ENCODE measurements at regions not wholly inside any gene's neighbourhood (a gene's known extent, or its start where the extent isn't known, plus 50 kb on each side); places are given as distances from the start of the nearest gene placed in this dataset.

- H3K36me3 Mint-ChIP-seq (ENCODE audit: insufficient read depth, unreplicated experiment) = no peaks in the 10 kb centered on the region
- no peaks in the 10 kb centered on the region for H3K9me3 ChIP-seq
- no peaks in the 10 kb centered on the region for H3K27me3 Mint-ChIP-seq (ENCODE audit: insufficient read depth, unreplicated experiment)
- ChIA-PET POLR2A (no interaction called here), CTCF (no interaction called here)
- no peaks in the 10 kb centered on the region for H3K4me1 ChIP-seq
- TF ChIP-seq, protein P1, sequence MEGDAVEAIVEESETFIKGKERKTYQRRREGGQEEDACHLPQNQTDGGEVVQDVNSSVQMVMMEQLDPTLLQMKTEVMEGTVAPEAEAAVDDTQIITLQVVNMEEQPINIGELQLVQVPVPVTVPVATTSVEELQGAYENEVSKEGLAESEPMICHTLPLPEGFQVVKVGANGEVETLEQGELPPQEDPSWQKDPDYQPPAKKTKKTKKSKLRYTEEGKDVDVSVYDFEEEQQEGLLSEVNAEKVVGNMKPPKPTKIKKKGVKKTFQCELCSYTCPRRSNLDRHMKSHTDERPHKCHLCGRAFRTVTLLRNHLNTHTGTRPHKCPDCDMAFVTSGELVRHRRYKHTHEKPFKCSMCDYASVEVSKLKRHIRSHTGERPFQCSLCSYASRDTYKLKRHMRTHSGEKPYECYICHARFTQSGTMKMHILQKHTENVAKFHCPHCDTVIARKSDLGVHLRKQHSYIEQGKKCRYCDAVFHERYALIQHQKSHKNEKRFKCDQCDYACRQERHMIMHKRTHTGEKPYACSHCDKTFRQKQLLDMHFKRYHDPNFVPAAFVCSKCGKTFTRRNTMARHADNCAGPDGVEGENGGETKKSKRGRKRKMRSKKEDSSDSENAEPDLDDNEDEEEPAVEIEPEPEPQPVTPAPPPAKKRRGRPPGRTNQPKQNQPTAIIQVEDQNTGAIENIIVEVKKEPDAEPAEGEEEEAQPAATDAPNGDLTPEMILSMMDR (IDR thresholded peaks at IDR 0.05; ENCODE audit: insufficient read depth in 1 of 2, low read depth in 1 of 2, low read length in 1 of 2, severe bottlenecking in 1 of 2, unreplicated experiment in 1 of 2) = no peak
- no peak overlapping the region for H3K4me3 Mint-ChIP-seq (ENCODE audit: unreplicated experiment)
- DNase-seq = no peak
- no TSS peak for BruUV-seq (replicated peaks)
- H3K4me1 Mint-ChIP-seq (ENCODE audit: low read depth, unreplicated experiment) = no peaks in the 10 kb centered on the region
- no peaks in the 10 kb centered on the region for H3K36me3 ChIP-seq (ENCODE audit: control insufficient read depth, insufficient read depth, low read length)
- H3K27ac Mint-ChIP-seq (ENCODE audit: unreplicated experiment) = no peak overlapping the region
- no peaks in the 10 kb centered on the region for H3K27me3 ChIP-seq (replicated peaks; ENCODE audit: control insufficient read depth, insufficient read depth, low read length)
- H3K4me3 ChIP-seq (ENCODE audit: low read depth, low read length) = no peak overlapping the region
- intact Hi-C loops (cut with micrococcal nuclease; ENCODE audit: unreplicated experiment) = no loop called here
- peaks cover 14% of the 10 kb centered on the region for H3K9me3 Mint-ChIP-seq (ENCODE audit: unreplicated experiment)
Measured at GRCh38 chr3:18652781-18653180, 227.6 kb upstream of the SATB1 start.

GRCh38 chr3:18650731-18651130 is 225.6 kb upstream of the SATB1 start:
- no peak overlapping the region for H3K4me3 Mint-ChIP-seq (ENCODE audit: unreplicated experiment)
- no peaks in the 10 kb centered on the region for H3K4me1 ChIP-seq
- intact Hi-C loops (cut with micrococcal nuclease; ENCODE audit: unreplicated experiment) = no loop called here
- no peak for DNase-seq
- ChIA-PET CTCF (no interaction called here), POLR2A (no interaction called here)
- H3K9me3 Mint-ChIP-seq (ENCODE audit: unreplicated experiment) = peaks cover 14% of the 10 kb centered on the region
- no peaks in the 10 kb centered on the region for H3K27me3 ChIP-seq (replicated peaks; ENCODE audit: control insufficient read depth, insufficient read depth, low read length)
- H3K36me3 ChIP-seq (ENCODE audit: control insufficient read depth, insufficient read depth, low read length) = no peaks in the 10 kb centered on the region
- H3K27ac Mint-ChIP-seq (ENCODE audit: unreplicated experiment) = no peak overlapping the region
- no peaks in the 10 kb centered on the region for H3K36me3 Mint-ChIP-seq (ENCODE audit: insufficient read depth, unreplicated experiment)
- BruUV-seq (replicated peaks) = no TSS peak
- H3K27me3 Mint-ChIP-seq (ENCODE audit: insufficient read depth, unreplicated experiment) = no peaks in the 10 kb centered on the region
- H3K4me3 ChIP-seq (ENCODE audit: low read depth, low read length) = no peak overlapping the region
- no peaks in the 10 kb centered on the region for H3K4me1 Mint-ChIP-seq (ENCODE audit: low read depth, unreplicated experiment)
- TF ChIP-seq, protein P1 (IDR thresholded peaks at IDR 0.05; ENCODE audit: insufficient read depth in 1 of 2, low read depth in 1 of 2, low read length in 1 of 2, severe bottlenecking in 1 of 2, unreplicated experiment in 1 of 2) = no peak
- no peaks in the 10 kb centered on the region for H3K9me3 ChIP-seq

DNA sequence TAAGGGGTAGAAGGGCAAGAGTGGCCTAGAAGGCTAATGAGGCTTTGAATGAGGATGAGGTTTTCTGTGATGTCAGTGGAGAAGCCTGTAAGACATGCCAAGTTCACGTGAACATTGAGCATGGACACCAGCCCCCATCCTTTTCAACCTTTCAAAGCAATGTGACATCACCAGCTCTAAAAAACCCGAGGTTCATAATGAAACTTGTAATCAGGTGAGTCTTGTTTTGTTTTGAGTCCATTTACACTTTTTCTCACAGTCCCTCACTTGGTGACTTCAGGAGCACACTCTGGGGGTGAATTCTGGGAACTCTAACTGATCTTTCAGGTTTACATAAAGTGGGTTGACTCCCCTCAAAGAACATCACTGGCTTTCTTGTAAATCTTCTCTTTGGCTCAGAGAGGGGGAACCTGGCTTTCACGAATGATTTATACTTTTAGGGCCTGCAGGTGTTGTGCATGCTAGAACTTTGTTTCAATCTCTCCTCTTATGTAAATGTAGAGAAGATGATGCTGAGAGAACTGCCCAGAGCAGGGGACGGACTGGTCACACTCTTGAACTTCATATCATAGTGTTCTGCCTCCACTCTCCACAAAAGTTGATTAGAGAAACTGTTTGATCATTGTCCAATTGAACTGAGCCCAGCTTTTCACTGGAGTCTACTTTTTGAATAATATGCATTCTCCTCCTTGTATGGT is 224.7 kb upstream of the SATB1 start:
- Mint-ChIP-seq H3K27ac (ENCODE audit: unreplicated experiment) (no peak overlapping the region), H3K27me3 (ENCODE audit: insufficient read depth, unreplicated experiment) (no peaks in the 10 kb centered on the region), H3K4me3 (ENCODE audit: unreplicated experiment) (no peak overlapping the region), H3K9me3 (ENCODE audit: unreplicated experiment) (peaks cover 9% of the 10 kb centered on the region), H3K4me1 (ENCODE audit: low read depth, unreplicated experiment) (no peaks in the 10 kb centered on the region), H3K36me3 (ENCODE audit: insufficient read depth, unreplicated experiment) (no peaks in the 10 kb centered on the region)
- no peak for DNase-seq
- intact Hi-C loops (cut with micrococcal nuclease; ENCODE audit: unreplicated experiment) = no loop called here
- no peaks in the 10 kb centered on the region for H3K36me3 ChIP-seq (ENCODE audit: control insufficient read depth, insufficient read depth, low read length)
- H3K4me3 ChIP-seq (ENCODE audit: low read depth, low read length) = no peak overlapping the region
- no TSS peak for BruUV-seq (replicated peaks)
- H3K9me3 ChIP-seq = no peaks in the 10 kb centered on the region
- ChIA-PET POLR2A (no interaction called here), CTCF (no interaction called here)
- no peaks in the 10 kb centered on the region for H3K27me3 ChIP-seq (replicated peaks; ENCODE audit: control insufficient read depth, insufficient read depth, low read length)
- H3K4me1 ChIP-seq = no peaks in the 10 kb centered on the region
- TF ChIP-seq, protein P1 (IDR thresholded peaks at IDR 0.05; ENCODE audit: insufficient read depth in 1 of 2, low read depth in 1 of 2, low read length in 1 of 2, severe bottlenecking in 1 of 2, unreplicated experiment in 1 of 2) = no peak

Data from Caco-2 (cell line).